Transverse colon (tissue), 4 donors: ENCODE measurements at regions not wholly inside any gene's neighbourhood (a gene's known extent, or its start where the extent isn't known, plus 50 kb on each side); places are given as distances from the start of the nearest gene placed in this dataset.

ENCODE experiments used
- DNase-seq: peaks from one replicate; pipeline ENCODE4 v3.0.0-alpha.2; 2019
- H3K27ac ChIP-seq, 4 donors: fragments of 200-600 bp; sonication (generic); 2 replicates each; pipeline ENCODE4 v1.5.1; 2016 to 2018; ENCODE audit warnings: inconsistent platforms in 4 of 4
- H3K27me3 ChIP-seq: fragments of 200-600 bp; sonication (generic); 2 replicates; pipeline ENCODE4 v1.5.1; 2017; ENCODE audit warnings: inconsistent platforms
- H3K36me3 ChIP-seq, 4 donors: fragments of 200-600 bp; sonication (generic); 2 replicates each; pipeline ENCODE4 v1.5.1; 2017 to 2019; ENCODE audit warnings: inconsistent platforms in 4 of 4
- H3K4me1 ChIP-seq, 4 donors: fragments of 200-600 bp; sonication (generic); 2 replicates each; pipeline ENCODE4 v1.5.1; 2017 to 2020; ENCODE audit warnings: inconsistent platforms in 4 of 4
- H3K4me3 ChIP-seq, 4 donors: fragments of 200-600 bp; sonication (generic); 1 replicate in 1 of 4; 2 replicates in 3 of 4; pipeline versions ENCODE4 v1.5.1 to v1.6.1; 2017 to 2019; ENCODE audit warnings: inconsistent platforms in 4 of 4
- H3K9me3 ChIP-seq, 2 donors: fragments of 200-600 bp; sonication (generic); 2 replicates each; pipeline ENCODE4 v1.5.1; 2017 to 2019; ENCODE audit warnings: inconsistent platforms in 2 of 2
- CTCF ChIP-seq, 5 experiments: fragments of 200-600 bp in 3 of 5; fragments of 450-650 bp in 2 of 5; sonication (generic) in 3 of 5; IDR thresholded peaks; 1 replicate in 2 of 5; 2 replicates in 3 of 5; pipeline ENCODE4 v1.5.1; 2016 to 2017; ENCODE audit warnings: antibody characterized with exemption in 5 of 5, inconsistent platforms in 3 of 5, mild to moderate bottlenecking in 2 of 5, moderate library complexity in 1 of 5
- EP300 ChIP-seq: sonication (generic); formaldehyde crosslinking; IDR thresholded peaks from one replicate; pipeline ENCODE4 v1.6.1; 2017; ENCODE audit warnings: antibody characterized with exemption, low read depth
- POLR2A ChIP-seq: fragments of 450-650 bp; IDR thresholded peaks from one replicate; pipeline ENCODE4 v1.6.1; 2016; ENCODE audit warnings: antibody characterized with exemption, mild to moderate bottlenecking, moderate library complexity
- POLR2AphosphoS5 ChIP-seq, 3 donors: sonication (generic); formaldehyde crosslinking; IDR thresholded peaks; one replicate each; pipeline ENCODE4 v1.6.1; 2016; ENCODE audit warnings: antibody characterized with exemption in 3 of 3
- WGBS, 2 donors: methylation state at CpG; one replicate each; pipeline ENCODE4 v1.1.5; 2018; ENCODE audit warnings: low coverage in 1 of 2; 5-methylcytosine and 5-hydroxymethylcytosine counted together
- in situ Hi-C, 4 donors: fragments of 200-750 bp; cut with MboI; loops; one replicate each; pipeline versions ENCODE4 v1.15.0 to v1.15.1; 2017; ENCODE audit warnings: low sequenced_read_pairs in 3 of 4, low pct_ligation_motif_present in 1 of 4, low pct_unique_long_range_greater_than_20kb in 1 of 4
- intact Hi-C: fragments of 100-400 bp; cut with DNase I; formaldehyde crosslinking; loops from one replicate; pipeline ENCODE4 v1.15.1; 2023; ENCODE audit warnings: low total_unique reads

- Histone ChIP-seq H3K36me3 (no peaks in the 10 kb centered on the region), H3K4me1 (no peaks in the 10 kb centered on the region), H3K27ac (no peak overlapping the region), H3K9me3 (no peaks in the 10 kb centered on the region), H3K27me3 (no peaks in the 10 kb centered on the region), H3K4me3 (no peak overlapping the region)
- DNase-seq = no peak
- intact Hi-C loops (no loop called here), in situ Hi-C loops (no loop called here)
- no peak for TF ChIP-seq CTCF (IDR thresholded peaks at IDR 0.05)
- no peak for TF ChIP-seq POLR2A
- TF ChIP-seq EP300 = no peak
- TF ChIP-seq POLR2AphosphoS5 (IDR thresholded peaks at IDR 0.05) = no peak
- WGBS, 2 donors = 95% methylated on average over 4 of the region's 4 CpGs; no CpG with 5 or more reads in 1 of the 2 donors
Observed at GRCh38 chr2:107364361-107364950, 462.2 kb upstream of the RGPD4 start.

- in situ Hi-C loops = no loop called here
- Histone ChIP-seq H3K36me3 (no peaks in the 10 kb centered on the region), H3K27me3 (no peaks in the 10 kb centered on the region), H3K9me3 (no peaks in the 10 kb centered on the region), H3K4me3 (no peak overlapping the region), H3K27ac (no peak overlapping the region), H3K4me1 (no peaks in the 10 kb centered on the region)
- intact Hi-C loops = no loop called here
- TF ChIP-seq POLR2AphosphoS5 (IDR thresholded peaks at IDR 0.05) (no peak), EP300 (no peak), CTCF (IDR thresholded peaks at IDR 0.05) (no peak), POLR2A (no peak)
- 42 to 49% methylated on average over 2 to 4 of the region's 4 CpGs for WGBS, 2 donors
- no peak for DNase-seq
Observed at GRCh38 chr2:107374249-107374648, 452.4 kb upstream of the RGPD4 start.

- Histone ChIP-seq H3K27ac (no peak overlapping the region), H3K36me3 (no peaks in the 10 kb centered on the region), H3K4me3 (no peak overlapping the region), H3K4me1 (no peaks in the 10 kb centered on the region), H3K27me3 (no peaks in the 10 kb centered on the region), H3K9me3 (no peaks in the 10 kb centered on the region)
- no peak for TF ChIP-seq POLR2A
- intact Hi-C loops = no loop called here
- in situ Hi-C loops = no loop called here
- DNase-seq = no peak
- 69 to 73% methylated on average over 4 of the region's 4 CpGs for WGBS, 2 donors
Observed at GRCh38 chr2:107376909-107377308, 449.8 kb upstream of the RGPD4 start.

GRCh38 chr2:107380912-107381311 is 445.8 kb upstream of the RGPD4 start:
- TF ChIP-seq POLR2A = no peak
- TF ChIP-seq CTCF (IDR thresholded peaks at IDR 0.05) = no peak
- no peak for TF ChIP-seq EP300
- TF ChIP-seq POLR2AphosphoS5 (IDR thresholded peaks at IDR 0.05) = no peak
- DNase-seq = no peak
- Histone ChIP-seq H3K4me3 (no peak overlapping the region), H3K9me3 (no peaks in the 10 kb centered on the region), H3K27me3 (no peaks in the 10 kb centered on the region), H3K27ac (no peak overlapping the region), H3K36me3 (no peaks in the 10 kb centered on the region), H3K4me1 (no peaks in the 10 kb centered on the region)
- intact Hi-C loops = no loop called here
- in situ Hi-C loops = no loop called here
- 81 to 82% methylated on average over 2 of the region's 2 CpGs for WGBS, 2 donors

GRCh38 chr2:107383691-107384090 is 443.0 kb upstream of the RGPD4 start:
- in situ Hi-C loops = no loop called here
- Histone ChIP-seq H3K27me3 (no peaks in the 10 kb centered on the region), H3K27ac (no peak overlapping the region), H3K4me1 (no peaks in the 10 kb centered on the region), H3K36me3 (no peaks in the 10 kb centered on the region), H3K9me3 (no peaks in the 10 kb centered on the region), H3K4me3 (no peak overlapping the region)
- no peak for DNase-seq
- TF ChIP-seq POLR2A (no peak), POLR2AphosphoS5 (IDR thresholded peaks at IDR 0.05) (no peak), EP300 (no peak), CTCF (IDR thresholded peaks at IDR 0.05) (no peak)
- 70 to 79% methylated on average over 3 to 4 of the region's 4 CpGs for WGBS, 2 donors
- intact Hi-C loops = no loop called here
